ENCODE measurements at regions not wholly inside any gene's neighbourhood (a gene's known extent, or its start where the extent isn't known, plus 50 kb on each side); places are given as distances from the start of the nearest gene placed in this dataset.

GRCh38 chr6:21327326-21328112, 266.0 kb upstream of the SOX4 start:
- DNase-seq, result no peak
- no peaks in the 10 kb centered on the region for H3K36me3 ChIP-seq
- no peaks in the 10 kb centered on the region for H3K4me1 ChIP-seq
- no peaks in the 10 kb centered on the region for H3K9me3 ChIP-seq
- H3K27me3 ChIP-seq, result no peaks in the 10 kb centered on the region
- H3K4me3 ChIP-seq, result no peak overlapping the region
- TF ChIP-seq POLR2A (IDR thresholded peaks at IDR 0.05) (no peak), CTCF (IDR thresholded peaks at IDR 0.05) (no peak)
- no peak overlapping the region for H3K27ac ChIP-seq

- Histone ChIP-seq H3K27me3 (no peaks in the 10 kb centered on the region), H3K9me3 (no peaks in the 10 kb centered on the region), H3K36me3 (no peaks in the 10 kb centered on the region), H3K4me3 (no peak overlapping the region), H3K4me1 (no peaks in the 10 kb centered on the region), H3K27ac (no peak overlapping the region)
- TF ChIP-seq CTCF (IDR thresholded peaks at IDR 0.05) (no peak), POLR2A (IDR thresholded peaks at IDR 0.05) (no peak)
- no peak for DNase-seq
These were observed 262.3 kb upstream of the SOX4 start for GRCh38 chr6:21331235-21331634.

- TF ChIP-seq POLR2A (IDR thresholded peaks at IDR 0.05), result no peak
- TF ChIP-seq CTCF (IDR thresholded peaks at IDR 0.05), result no peak
- no peaks in the 10 kb centered on the region for H3K27me3 ChIP-seq
- no peak for DNase-seq
- no peak overlapping the region for H3K4me3 ChIP-seq
- H3K27ac ChIP-seq, result no peak overlapping the region
- H3K9me3 ChIP-seq, result no peaks in the 10 kb centered on the region
- no peaks in the 10 kb centered on the region for H3K4me1 ChIP-seq
- H3K36me3 ChIP-seq, result no peaks in the 10 kb centered on the region
These were observed 261.5 kb upstream of the SOX4 start for GRCh38 chr6:21332077-21332476.

- Histone ChIP-seq H3K36me3 (no peaks in the 10 kb centered on the region), H3K4me3 (no peak overlapping the region), H3K27me3 (no peaks in the 10 kb centered on the region), H3K27ac (no peak overlapping the region), H3K4me1 (no peaks in the 10 kb centered on the region), H3K9me3 (no peaks in the 10 kb centered on the region)
- no peak for DNase-seq
- TF ChIP-seq POLR2A (IDR thresholded peaks at IDR 0.05), result no peak
- no peak for TF ChIP-seq CTCF (IDR thresholded peaks at IDR 0.05)
These were observed 260.9 kb upstream of the SOX4 start for GRCh38 chr6:21332660-21333059.

GRCh38 chr6:21333715-21334114, 259.8 kb upstream of the SOX4 start:
- H3K27ac ChIP-seq, result no peak overlapping the region
- H3K27me3 ChIP-seq, result no peaks in the 10 kb centered on the region
- no peaks in the 10 kb centered on the region for H3K4me1 ChIP-seq
- H3K4me3 ChIP-seq, result no peak overlapping the region
- no peaks in the 10 kb centered on the region for H3K36me3 ChIP-seq
- no peak for DNase-seq
- H3K9me3 ChIP-seq, result no peaks in the 10 kb centered on the region
- TF ChIP-seq POLR2A (IDR thresholded peaks at IDR 0.05), result no peak
- no peak for TF ChIP-seq CTCF (IDR thresholded peaks at IDR 0.05)

Measured in Peyer's patch (tissue), 4 donors.